NCI-H1092 treated with DMSO at 0.1 percent for 48 hours (cell line): ENCODE measurements at regions not wholly inside any gene's neighbourhood (a gene's known extent, or its start where the extent isn't known, plus 50 kb on each side); places are given as distances from the start of the nearest gene placed in this dataset.
"Not testable (repeated sequence)": the region's sequence is repeated elsewhere in the genome, so short reads cannot be mapped to it uniquely, and the experiment has no call there.

ENCODE experiments used
- DNase-seq: peaks from one replicate; lab custom pipeline; 2025; lab: John Stamatoyannopoulos, UW

DNA sequence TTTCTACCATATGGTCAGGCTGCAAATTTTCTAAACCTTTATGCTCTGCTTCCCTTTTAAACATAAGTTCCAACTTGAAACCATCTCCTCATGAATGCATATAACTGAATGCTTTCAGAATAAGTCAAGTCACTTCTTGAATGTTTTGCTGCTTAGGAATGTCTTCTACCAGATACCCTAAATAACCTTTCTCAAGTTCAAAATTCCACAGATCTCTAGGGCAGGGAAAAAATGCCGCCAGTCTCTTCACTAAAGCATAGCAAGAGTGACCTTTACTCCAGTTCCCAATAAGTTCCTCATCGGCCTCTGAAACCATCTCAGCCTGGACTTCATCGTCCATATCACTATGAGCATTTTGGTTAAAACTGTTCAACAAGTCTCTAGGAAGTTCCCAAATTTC lies 1011.2 kb upstream of the CITED2 start:
- DNase-seq: no peak

- DNase-seq: no peak
Measured at GRCh38 chr6:140382355-140382754, 1007.9 kb upstream of the CITED2 start.

DNA sequence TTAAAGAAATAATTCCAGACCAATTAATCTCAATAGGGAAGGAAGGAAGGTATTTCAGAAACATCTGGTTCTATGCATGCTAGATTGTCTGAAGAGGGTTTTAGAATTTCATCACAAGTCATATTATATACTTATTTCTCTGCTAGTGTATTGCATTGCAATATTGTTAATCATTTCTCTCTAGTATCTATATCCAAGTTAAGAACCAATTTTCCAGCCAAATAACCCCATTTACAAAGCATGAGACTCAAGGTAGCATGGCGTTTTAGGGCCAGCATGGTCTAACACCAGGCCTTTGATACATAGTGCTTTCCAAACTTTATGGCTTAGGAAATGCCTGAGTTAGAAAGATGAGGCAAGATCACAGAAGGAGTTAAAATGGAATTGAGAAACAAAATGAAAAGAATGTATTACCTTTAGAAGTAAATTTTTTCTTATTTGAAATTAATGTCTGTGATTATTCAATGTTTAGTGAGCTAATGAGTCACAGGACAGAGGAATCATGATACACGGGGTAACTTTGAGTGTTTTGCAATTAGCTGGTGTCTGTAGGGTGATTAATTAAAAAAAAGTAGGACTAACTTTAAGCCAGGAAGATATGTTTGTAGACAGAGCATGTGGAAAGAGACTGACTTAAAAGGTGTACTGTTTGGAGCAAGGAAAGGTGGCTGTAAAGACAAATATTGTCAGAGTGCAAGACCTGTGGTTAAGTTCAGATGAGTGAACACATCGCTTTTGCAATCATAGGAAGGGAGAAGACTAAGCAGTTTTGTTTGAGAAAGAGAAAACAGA lies 1006.2 kb upstream of the CITED2 start:
- DNase-seq: no peak

GRCh38 chr6:140379919-140380318 lies 1005.5 kb upstream of the CITED2 start:
- no peak for DNase-seq

- no peak for DNase-seq
Measured at GRCh38 chr6:140376209-140376608, 1001.8 kb upstream of the CITED2 start.

- not testable (repeated sequence) for DNase-seq
Measured at GRCh38 chr6:140373728-140374127, 999.3 kb upstream of the CITED2 start.

- no peak for DNase-seq
Measured at GRCh38 chr6:140372064-140372463, 997.6 kb upstream of the CITED2 start.

DNA sequence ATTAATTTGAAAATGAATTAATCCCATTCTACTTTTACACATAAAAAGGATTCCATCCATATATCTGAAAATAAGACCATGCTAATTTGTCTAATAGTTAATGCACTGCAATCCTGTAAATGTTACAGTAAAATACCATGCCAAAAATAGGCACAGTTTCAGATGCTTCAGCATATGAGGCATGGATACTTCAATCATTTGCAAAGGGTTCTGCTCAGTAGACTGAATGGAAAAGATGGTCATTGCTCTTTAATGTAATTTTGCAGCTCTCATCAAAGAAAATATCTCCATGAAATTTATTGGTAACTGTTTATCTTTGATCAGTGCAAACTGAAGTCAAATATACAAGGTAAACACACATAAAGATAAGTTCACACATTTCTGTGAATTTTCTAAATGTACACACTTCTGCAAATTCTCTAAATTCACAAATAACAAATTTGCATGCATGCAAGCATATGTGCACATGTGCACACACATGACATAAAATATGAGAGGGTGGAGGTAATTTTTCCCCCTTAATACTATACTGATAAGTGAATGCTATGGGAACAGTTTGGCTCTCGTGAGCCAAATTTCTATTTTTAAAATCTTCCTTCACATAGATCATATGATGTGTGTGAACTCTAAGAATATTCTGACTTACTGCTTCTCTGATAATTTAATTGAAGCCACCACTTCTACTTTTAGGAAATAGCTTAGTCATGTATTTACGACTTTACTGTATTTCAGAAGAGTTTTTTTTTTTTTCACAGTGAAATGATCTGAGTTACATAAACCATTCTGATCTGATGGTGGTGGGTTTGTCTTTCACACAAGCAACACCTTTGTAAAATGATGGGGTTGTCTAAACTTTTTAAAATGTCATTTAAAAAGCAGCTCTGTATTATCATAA lies 996.8 kb upstream of the CITED2 start:
- DNase-seq: no peak

DNA sequence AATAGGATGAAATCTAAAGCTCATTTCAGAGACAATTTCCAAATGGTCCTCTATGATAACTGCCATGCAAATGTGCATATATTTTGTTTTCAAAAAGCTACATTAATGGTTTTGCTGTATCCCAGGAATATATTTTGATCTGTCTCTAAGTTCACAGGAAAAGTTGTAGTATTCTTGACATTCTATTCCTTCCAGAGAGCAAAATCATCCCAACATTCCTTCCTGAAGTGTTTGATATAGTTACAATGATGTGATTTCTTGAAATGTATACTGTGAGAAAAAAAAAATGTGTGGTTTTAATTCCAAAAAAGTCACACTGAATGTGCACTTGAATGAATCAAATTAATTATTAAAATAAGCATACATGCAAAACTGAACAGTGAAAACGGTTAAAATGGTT lies 996.0 kb upstream of the CITED2 start:
- no peak for DNase-seq

DNA sequence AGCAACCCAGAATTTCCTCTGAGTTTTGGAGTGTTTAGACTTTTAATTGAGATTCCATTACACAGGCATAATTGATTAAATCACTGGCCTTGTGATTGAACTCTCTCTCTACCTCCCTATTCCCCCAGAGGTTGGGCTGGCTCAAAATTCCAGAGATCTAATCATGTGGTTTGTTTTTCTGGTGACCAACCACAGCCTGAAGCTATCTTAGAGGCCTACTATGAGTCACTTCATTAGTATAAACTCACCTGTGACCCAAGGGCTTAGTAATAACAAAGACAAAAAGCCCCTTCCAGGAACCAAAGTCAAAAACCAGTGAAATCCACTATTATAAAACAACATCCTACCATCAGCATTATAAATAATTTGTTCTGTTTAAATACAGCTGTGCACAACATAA lies 992.5 kb upstream of the CITED2 start:
- DNase-seq: no peak

- no peak for DNase-seq
Measured at GRCh38 chr6:140364916-140365315, 990.5 kb upstream of the CITED2 start.

DNA sequence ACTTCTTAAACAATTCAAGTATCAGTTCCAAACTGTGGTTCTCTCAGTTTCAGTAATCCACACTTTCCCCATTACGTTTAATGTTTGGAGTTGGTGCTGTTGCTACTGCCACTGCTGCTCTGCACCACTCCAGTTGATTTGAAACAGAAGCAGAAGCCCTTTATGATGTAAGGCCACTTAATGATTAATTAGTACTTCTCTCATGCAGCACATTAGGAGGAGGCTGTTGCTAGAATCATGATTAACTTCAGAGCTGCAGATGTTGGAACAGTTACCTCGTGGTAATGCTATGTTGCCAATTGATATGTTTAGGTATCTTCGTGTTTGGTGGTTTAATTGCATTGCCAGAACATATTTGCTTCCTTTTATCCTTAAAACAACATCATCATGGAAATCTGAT lies 986.2 kb upstream of the CITED2 start:
- DNase-seq: no peak

DNA sequence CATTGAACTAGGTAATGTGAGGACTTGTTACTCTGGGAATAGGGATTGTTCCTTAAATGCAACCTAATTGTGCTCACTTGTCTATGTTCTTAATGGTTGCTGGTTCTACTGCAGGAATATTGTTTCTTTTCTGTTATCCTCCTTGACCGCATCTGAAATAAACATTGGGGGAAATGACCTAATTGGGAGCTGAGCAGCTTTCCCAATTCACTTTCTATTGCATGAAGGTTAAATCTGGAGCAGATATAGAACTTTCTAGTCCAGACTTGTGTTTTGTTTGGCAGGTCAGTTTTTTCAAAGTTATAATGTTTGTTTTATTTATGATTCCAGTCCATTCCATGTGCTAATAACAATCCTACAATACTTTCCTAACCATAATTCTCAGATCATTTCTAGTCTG lies 981.0 kb upstream of the CITED2 start:
- no peak for DNase-seq

DNA sequence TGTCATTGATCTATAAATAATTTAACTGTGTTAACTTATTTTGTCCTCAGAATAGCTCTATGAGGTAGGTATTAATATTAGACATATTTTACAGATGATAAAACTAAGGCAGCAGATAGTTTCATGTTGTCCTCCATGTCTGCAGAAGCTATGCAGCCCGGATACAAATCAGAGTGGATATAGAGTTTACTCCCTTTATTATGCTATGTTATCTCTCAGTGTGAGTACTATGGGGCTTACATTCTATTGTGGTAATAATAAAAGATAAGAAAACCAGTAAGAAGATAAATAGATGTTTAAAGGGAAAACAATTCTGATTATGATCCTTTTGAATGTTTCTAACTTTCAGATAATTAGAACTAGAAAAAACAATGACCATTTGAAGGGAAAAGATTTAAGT lies 979.8 kb upstream of the CITED2 start:
- no peak for DNase-seq

DNA sequence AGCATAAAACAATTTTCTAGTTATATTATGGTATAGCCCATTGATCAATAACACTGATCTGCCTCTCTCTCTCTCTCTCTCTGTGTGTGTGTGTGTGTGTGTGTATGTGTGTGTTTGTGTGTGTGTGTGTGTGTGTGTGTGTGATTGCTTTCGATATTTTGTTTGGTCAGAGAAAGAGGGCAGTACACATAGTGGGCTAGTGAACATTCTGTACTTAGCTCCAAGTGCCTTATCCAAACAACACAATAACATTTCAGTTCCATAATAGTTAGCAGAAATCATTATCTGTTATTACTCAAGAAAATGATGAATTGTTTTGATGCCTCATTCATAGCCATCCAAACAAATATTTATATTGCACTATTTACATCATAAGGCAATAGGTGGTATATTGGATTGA lies 979.1 kb upstream of the CITED2 start:
- DNase-seq: no peak

DNA sequence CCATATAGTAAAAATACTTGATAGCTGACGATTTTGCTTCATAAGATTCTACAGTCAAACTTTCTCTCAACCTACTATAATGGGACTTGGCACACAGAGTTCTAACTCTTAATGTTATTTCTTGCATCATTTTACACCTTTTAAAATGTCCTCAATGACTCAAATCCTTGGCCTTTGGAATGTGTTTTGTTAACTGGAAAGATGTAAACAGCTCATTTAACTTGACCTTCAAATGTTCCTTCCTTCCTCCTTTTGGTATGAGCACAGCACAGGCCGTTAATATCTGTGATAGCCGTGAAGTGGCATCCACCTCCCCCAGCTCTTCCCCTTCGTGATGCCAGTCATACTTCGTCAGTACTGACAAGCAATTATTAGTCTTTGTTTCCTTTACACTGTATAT lies 972.0 kb upstream of the CITED2 start:
- no peak for DNase-seq

DNA sequence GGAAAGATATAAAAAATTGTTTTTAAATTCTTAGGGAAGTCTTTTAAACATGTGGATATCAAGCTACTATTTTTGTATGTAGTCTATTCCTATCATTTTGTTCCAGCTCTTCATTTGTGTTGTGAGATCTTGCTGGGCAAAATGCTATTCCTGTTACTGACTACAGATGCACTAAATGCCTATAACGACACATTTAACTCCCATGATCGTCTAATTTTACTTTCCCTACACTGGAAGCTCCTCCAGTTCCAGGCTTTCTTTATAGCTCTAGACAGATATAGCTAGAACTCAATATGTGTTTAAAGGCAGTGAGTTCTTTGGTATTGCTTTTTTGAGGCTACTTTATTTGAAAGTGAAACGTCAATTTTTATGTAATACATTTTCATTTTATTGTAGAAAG lies 971.5 kb upstream of the CITED2 start:
- DNase-seq: no peak

DNA sequence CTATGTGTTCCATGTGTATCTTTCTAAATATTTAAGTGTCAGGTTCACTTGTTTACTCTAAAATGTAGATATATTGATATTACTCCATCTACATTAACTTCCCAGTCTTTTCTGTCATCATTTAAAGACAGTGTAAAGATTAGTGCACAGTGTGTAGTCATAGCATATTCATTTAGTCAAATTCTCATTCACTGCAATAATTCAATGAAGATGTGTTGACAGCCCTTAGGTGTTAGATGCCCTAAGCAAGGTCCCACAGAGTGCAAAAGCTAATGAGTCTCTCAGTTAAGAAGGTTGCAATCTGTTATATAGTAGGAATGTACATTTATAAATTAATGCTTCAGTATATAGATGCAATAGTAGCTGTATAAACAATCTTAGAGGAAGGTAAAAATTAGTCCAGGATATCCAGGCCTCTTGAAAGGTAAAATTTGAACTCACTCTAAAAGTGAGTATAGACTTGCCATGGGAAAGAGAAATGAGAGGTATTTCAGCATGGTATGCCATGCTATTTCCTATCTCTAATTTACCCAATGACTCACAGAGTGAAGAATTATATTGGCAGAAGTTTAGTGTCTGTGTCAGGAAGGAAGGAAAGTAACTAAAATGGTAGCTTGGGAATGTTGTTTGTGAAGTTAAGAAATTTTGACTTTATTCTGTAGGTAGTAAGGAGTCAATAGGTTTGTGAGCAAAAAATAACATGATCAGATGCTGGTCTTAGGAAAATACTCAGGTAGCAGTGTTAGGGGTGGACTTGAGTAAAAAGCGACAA lies 969.9 kb upstream of the CITED2 start:
- DNase-seq: no peak

GRCh38 chr6:140343128-140343527 lies 968.7 kb upstream of the CITED2 start:
- DNase-seq: no peak

DNA sequence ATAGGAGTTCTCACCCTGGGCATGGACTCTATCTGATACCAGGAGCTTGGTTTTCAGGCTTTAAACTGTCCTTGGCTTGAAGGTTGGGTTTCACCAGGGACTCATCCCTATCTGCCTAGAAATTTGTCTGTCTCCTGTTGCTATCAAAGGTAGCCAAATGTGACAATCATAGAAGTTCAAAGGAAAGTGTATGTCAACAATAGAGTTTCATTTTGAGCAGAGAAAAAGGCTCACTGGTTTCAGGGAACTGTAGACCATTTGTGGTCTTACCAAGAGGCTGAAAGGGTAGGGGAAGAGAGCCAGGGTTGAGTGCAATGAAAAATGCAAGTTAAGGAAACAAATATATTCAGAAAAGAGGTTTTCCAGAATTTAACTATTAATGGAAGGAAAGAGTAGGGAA lies 966.8 kb upstream of the CITED2 start:
- DNase-seq: no peak

GRCh38 chr6:140340795-140341194 lies 966.3 kb upstream of the CITED2 start:
- no peak for DNase-seq

- not testable (repeated sequence) for DNase-seq
Measured at GRCh38 chr6:140339084-140339483, 964.6 kb upstream of the CITED2 start.

- DNase-seq: no peak
Measured at GRCh38 chr6:140321891-140322290, 947.4 kb upstream of the CITED2 start.
